AG09309 (cell line): ENCODE measurements at regions not wholly inside any gene's neighbourhood (a gene's known extent, or its start where the extent isn't known, plus 50 kb on each side); places are given as distances from the start of the nearest gene placed in this dataset.

ENCODE experiments used
- DNase-seq: peaks from one replicate; pipeline ENCODE4 v3.0.0-alpha.2; 2010; ENCODE audit warnings: low read depth
- H3K4me3 ChIP-seq: 2 replicates; pipeline ENCODE4 v1.5.1; 2011; ENCODE audit warnings: mild to moderate bottlenecking, low read depth, low read length, moderate library complexity; ENCODE audit not compliant: control insufficient read depth
- CTCF ChIP-seq: IDR thresholded peaks from 2 replicates; pipeline ENCODE4 v1.5.1; 2011; ENCODE audit warnings: mild to moderate bottlenecking, low read depth, low read length, inconsistent platforms; ENCODE audit not compliant: insufficient read depth, control insufficient read depth; ENCODE audit errors: missing control alignments

DNA sequence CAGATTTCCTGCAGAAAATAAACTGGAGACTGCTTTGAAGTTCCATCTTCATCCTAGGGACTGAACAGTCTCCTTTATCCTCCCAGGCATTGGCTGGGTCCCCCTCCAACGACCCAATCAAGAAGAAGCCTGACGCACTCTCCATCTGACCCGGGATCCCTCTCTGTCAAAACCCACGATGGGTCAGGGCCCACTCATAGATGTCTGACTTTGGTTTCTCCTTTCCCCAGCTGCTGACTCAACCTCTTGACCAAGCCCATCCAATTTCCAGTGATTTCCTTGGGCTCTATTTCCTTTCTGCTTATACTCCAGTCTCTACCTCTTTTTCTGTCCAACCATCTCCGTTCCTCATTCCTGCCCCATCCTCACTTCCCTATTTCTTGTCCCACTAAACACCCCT, 189.7 kb downstream of the MIAT start:
- H3K4me3 ChIP-seq = no peak overlapping the region
- TF ChIP-seq CTCF = no peak
- DNase-seq = no peak

DNA sequence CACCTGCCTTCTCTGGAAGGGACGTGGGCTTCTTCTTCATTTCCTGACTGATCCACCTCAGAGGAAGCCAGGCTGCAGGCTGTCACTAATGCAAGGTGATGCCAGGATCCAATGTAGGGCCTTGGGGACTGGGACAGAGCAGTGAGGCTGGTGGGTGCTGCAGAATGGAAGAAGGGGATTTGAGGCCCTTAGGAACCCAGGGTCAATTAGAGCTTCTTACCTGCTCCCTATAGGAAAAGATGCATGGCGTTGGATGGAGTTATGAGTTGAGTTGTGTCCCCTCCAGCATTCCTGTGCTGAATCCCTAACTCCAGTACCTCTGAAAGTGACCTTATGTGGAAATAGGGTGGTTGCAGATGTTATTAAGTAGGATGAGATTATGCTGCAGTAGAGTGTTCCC, 190.4 kb downstream of the MIAT start:
- DNase-seq = no peak
- no peak overlapping the region for H3K4me3 ChIP-seq
- TF ChIP-seq CTCF = no peak

DNA sequence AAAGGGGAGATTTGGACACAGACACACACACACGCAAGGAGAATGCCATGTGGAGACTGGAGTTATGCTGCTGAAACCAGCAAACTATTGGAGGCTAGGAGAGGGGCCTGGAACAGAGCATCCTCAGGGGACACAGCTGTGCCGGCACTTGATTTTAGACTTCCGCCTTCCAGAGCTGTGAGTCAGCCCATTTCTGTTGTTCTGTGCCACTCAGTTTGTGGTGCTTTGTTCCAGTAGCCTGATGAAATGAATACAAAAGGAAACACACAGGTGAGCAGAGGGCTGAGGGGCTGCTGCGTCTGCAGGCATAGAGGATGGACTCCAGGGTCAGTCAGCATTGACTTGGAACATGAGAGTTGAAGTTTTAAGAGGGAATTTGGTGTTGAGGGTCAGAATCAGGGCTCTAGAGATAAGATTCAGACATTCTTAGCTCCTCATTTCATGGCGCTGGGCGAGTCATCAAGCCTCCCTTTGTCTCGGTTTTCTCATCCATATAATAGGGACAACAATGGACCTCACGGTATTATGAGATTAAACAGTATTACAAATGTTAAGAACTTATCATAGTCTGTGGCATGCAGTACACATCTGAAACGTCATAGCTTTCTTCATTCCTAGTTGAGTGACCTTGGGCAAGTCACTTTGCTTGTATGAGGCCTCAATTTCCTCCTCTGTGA, 191.0 kb downstream of the MIAT start:
- no peak for TF ChIP-seq CTCF
- no peak for DNase-seq
- H3K4me3 ChIP-seq = no peak overlapping the region

DNA sequence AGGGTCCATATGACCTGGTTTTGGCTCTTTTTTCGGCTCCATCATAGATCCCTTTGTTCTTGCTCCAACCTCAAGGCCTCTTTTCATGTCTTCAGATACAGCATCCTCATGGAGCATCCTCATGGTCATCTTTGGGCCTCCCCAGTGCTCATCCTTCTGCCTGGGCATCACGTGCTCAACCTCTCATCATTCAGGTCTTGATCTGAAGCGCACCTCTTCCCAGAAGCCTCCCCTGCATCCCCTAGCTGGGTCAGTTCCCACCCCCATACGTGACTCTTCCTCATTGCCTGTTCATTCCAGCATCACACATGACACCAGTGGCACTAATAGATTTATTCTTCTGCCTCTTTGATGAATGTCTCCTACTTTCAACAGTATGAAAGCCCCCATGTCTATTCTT, 192.2 kb downstream of the MIAT start:
- TF ChIP-seq CTCF = no peak
- H3K4me3 ChIP-seq = no peak overlapping the region
- DNase-seq = no peak

DNA sequence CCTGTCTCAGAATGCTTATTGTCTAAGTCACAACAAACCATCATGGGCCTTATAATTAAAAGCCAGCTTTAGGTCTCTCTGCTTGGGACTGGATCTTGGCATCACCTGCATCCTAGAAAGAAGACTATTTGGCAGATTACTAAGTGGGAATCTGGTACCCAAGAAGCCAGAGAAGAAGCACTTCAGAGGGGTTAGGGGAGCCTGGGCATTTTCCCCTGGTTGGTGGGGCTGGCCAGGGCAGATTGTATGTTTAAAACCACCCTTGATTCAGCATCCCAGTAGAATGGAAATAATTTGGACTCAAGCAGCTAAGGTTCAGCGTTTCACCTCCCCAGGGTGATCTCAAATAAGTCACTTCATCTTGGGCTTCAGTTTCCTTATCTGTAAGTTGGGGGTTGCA, 193.7 kb downstream of the MIAT start:
- H3K4me3 ChIP-seq = no peak overlapping the region
- DNase-seq = no peak
- no peak for TF ChIP-seq CTCF

DNA sequence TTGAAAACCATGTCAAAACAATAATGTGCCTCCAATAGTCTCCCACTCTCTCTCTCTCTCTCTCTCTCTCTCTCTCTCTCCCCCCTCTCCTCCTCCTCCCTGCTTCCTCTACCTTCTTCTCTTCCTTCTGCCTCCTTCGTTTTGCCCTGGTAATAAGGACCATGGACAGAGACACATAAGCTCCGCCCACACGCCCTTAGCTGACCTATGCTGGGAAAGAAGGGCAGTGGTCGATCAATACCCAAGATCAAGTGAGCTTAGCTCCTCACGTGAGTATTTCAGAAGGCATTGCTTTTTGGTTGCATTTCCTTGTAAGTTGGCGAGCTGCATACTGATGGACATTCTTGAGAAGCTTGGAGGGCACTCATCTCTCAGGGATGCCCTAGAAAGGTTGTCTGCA, 194.8 kb downstream of the MIAT start:
- no peak for TF ChIP-seq CTCF
- DNase-seq = no peak
- H3K4me3 ChIP-seq = no peak overlapping the region

DNA sequence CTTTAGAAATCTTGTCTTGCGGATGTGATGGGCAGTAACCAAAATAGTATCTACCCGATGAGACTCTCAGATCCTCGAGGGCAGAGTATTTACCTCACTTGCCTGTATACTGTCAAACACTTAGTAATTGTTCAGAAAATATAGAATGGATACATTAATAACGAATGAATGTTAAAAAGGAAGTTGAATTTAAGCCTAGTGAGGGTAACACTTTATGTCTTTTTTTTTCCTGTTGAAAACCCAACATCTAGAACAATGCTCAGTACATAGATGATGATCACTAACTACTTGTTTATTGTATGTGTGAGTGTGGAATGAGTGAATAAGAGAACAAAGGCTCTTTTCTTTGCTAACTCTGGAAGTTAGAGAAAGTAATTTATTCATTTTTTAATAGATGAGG, 195.7 kb downstream of the MIAT start:
- no peak overlapping the region for H3K4me3 ChIP-seq
- no peak for TF ChIP-seq CTCF
- no peak for DNase-seq
